Retinal pigment epithelial cell (primary cell): ENCODE measurements at regions not wholly inside any gene's neighbourhood (a gene's known extent, or its start where the extent isn't known, plus 50 kb on each side); places are given as distances from the start of the nearest gene placed in this dataset.

ENCODE experiments used
- DNase-seq: peaks from one replicate; pipeline ENCODE4 v3.0.0-alpha.2; 2010; ENCODE audit warnings: low read depth
- H3K4me3 ChIP-seq: 2 replicates; pipeline ENCODE4 v1.5.1; 2011; ENCODE audit warnings: mild to moderate bottlenecking, low read length, control low read depth, moderate library complexity
- TF ChIP-seq, protein P1 (sequence below): conservative IDR thresholded peaks from 2 replicates; pipeline ENCODE4 v1.5.1; 2011; ENCODE audit warnings: low read depth, low read length, control low read depth, inconsistent platforms

DNA sequence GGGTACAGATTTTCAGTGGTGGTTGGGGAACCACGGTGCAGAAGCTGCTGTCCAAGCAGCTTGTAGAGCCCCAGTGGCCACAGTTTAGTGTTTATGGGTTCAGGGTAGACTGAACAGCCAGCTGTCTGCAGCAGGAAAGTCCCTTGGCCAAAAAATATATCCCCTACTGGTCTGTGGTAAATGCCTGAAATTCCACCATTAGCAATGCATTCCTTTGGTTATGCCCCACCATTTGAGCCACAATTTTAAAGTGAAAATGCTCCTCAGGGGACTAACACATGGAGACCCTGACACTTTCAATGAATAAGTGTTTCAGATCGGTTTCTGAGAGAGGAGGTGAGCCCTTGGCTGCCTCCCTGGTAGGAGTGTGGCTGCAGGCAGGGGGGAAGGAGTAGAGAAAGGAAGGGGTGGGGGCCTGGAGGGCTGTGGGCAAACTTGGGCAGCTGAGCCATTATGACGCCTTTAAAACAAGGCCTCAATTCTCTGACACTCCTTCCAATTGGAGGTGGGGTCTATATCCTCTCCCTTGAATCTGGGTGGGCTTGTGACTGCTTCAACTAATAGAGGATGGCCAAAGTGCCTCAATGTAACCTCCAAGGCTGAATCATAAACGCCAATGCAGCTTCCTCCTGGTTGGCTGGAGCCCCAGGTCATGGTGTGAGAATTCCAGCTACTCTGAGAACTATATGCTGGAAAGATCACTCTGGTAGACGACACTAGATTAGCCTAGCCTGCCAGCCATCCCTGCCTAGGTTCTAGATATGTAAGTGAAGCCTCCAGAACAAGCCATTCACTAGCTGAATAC, 75.8 kb upstream of the ATP6AP2 start:
- DNase-seq: no peak
- TF ChIP-seq, protein P1, sequence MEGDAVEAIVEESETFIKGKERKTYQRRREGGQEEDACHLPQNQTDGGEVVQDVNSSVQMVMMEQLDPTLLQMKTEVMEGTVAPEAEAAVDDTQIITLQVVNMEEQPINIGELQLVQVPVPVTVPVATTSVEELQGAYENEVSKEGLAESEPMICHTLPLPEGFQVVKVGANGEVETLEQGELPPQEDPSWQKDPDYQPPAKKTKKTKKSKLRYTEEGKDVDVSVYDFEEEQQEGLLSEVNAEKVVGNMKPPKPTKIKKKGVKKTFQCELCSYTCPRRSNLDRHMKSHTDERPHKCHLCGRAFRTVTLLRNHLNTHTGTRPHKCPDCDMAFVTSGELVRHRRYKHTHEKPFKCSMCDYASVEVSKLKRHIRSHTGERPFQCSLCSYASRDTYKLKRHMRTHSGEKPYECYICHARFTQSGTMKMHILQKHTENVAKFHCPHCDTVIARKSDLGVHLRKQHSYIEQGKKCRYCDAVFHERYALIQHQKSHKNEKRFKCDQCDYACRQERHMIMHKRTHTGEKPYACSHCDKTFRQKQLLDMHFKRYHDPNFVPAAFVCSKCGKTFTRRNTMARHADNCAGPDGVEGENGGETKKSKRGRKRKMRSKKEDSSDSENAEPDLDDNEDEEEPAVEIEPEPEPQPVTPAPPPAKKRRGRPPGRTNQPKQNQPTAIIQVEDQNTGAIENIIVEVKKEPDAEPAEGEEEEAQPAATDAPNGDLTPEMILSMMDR: no peak
- H3K4me3 ChIP-seq: no peak overlapping the region

DNA sequence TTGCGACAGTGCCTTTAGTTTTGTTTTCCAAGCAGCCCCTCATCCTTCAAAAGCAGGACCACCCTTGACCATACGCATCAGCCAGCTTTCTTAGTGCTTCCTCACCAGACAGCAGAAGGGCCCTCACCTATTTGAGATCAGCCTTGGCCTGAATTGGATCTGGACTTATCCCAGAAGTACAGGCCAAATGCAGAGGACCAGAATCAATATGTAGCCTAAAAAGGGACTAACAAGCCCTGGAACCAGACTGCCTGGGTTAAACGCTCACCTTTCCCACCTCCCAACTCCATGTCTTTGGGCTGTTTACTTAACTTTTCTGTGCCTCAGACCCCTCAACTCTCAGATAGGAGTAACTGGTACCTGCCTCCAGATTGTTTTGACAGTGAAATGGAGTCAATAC, 77.7 kb upstream of the ATP6AP2 start:
- TF ChIP-seq, protein P1: no peak
- no peak for DNase-seq
- H3K4me3 ChIP-seq: no peak overlapping the region

DNA sequence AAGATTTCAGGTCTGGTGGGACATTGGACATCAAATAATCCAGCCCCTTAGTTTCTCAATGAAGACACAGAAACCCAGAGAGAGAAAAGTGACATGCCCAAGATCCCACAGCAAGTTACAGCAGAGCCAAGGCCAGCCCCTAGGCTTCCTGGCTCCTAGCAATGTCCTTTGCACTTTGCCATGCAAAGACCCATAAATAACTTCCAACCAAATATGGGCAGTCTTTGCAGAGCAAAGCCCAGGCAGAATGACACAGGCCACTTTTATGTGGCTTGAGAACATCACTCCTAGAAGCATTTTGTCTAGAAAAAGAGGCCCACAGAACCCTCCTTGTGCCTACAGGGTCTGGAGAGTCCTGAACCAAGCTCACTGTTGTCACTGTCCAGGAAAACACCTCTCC, 78.1 kb upstream of the ATP6AP2 start:
- no peak for DNase-seq
- H3K4me3 ChIP-seq: no peak overlapping the region
- TF ChIP-seq, protein P1: no peak

GRCh38 chrX:40501164-40501855, 79.5 kb upstream of the ATP6AP2 start:
- no peak overlapping the region for H3K4me3 ChIP-seq
- TF ChIP-seq, protein P1: no peak
- DNase-seq: no peak

DNA sequence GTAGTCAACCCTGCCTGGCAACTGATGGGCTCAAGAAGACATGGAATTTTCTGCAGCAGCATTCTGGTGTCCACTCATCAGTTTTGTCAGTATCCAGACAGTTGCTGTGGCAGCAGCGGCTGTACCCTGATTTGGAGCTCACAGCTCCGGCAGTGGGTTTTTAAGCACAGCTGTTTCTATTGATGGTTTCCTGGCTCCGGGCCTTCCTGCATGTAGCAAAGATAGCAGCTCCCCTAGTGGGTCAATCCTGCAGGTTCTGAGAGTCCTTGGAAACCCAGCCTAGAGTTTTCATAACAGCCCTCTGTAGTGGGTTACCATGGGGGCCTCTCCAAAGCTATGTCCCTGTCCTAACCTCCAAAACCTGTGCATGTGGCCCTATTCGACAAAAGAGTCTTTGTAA, 84.0 kb upstream of the ATP6AP2 start:
- no peak for DNase-seq
- TF ChIP-seq, protein P1: peak; percentile 38
- no peak overlapping the region for H3K4me3 ChIP-seq

DNA sequence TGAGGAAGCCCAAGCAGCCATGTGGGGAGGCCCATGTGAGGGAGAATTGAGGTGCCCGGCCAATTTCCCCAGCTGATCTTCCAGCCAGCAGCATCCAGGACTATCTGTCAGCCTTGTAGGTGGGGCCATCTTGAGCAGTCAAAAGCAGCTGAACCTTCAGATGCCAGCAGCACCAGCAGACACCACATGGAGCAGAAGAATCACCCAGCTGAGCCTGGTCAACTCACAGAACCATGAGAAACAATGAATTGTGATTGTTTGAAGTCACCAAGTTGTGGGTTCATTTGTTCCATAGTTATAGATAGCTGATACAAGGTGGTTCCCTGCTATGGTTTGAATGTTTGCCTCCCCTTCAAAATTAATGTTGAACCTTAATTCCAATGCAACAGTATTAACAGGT, 85.1 kb upstream of the ATP6AP2 start:
- TF ChIP-seq, protein P1: no peak
- no peak overlapping the region for H3K4me3 ChIP-seq
- no peak for DNase-seq

GRCh38 chrX:40494005-40494404, 86.8 kb upstream of the ATP6AP2 start:
- DNase-seq: no peak
- TF ChIP-seq, protein P1: no peak
- no peak overlapping the region for H3K4me3 ChIP-seq
